Bronchial epithelial cell (primary cell): ENCODE measurements at regions not wholly inside any gene's neighbourhood (a gene's known extent, or its start where the extent isn't known, plus 50 kb on each side); places are given as distances from the start of the nearest gene placed in this dataset.
A peak's percentile ranks its signal among the peaks of the same experiment; 100 is the strongest.

Experiments
- DNase-seq: peaks from one replicate; pipeline ENCODE4 v3.0.0-alpha.2; 2010; ENCODE audit warnings: low read depth
- FAIRE-seq: peaks from 2 replicates; lab custom pipeline; 2011; peaks lifted over from hg19 to GRCh38; lab: Jason Lieb, UNC
- H3K27me3 ChIP-seq: 2 replicates; pipeline ENCODE4 v1.5.1; 2011; ENCODE audit warnings: low read length; ENCODE audit not compliant: control insufficient read depth, insufficient read depth
- H3K36me3 ChIP-seq: 2 replicates; pipeline ENCODE4 v1.5.1; 2011; ENCODE audit warnings: low read length; ENCODE audit not compliant: control insufficient read depth, insufficient read depth
- H3K4me3 ChIP-seq: 2 replicates; pipeline ENCODE4 v1.5.1; 2011; ENCODE audit warnings: mild to moderate bottlenecking, low read depth, low read length, control low read depth
- CTCF ChIP-seq: IDR thresholded peaks from 2 replicates; pipeline ENCODE4 v1.5.1; 2011; ENCODE audit warnings: mild to moderate bottlenecking, moderate library complexity, low read length, control low read depth, inconsistent platforms; ENCODE audit not compliant: insufficient read depth, severe bottlenecking

GRCh38 chr13:89694451-89694850 is 1653.0 kb upstream of the MIR17HG start:
- Histone ChIP-seq H3K36me3 (no peaks in the 10 kb centered on the region), H3K27me3 (no peaks in the 10 kb centered on the region), H3K4me3 (no peak overlapping the region)
- DNase-seq (no peak), FAIRE-seq (no peak)
- no peak for TF ChIP-seq CTCF

GRCh38 chr13:89695343-89696257 is 1651.9 kb upstream of the MIR17HG start:
- Histone ChIP-seq H3K4me3 (no peak overlapping the region), H3K36me3 (no peaks in the 10 kb centered on the region), H3K27me3 (no peaks in the 10 kb centered on the region)
- DNase-seq (peak; percentile 52), FAIRE-seq (no peak)
- TF ChIP-seq CTCF: peak; percentile 76

- no peak for FAIRE-seq
Observed at GRCh38 chr13:89701913-89702312, 1645.6 kb upstream of the MIR17HG start.

GRCh38 chr13:89704040-89704439 is 1643.4 kb upstream of the MIR17HG start:
- H3K27me3 ChIP-seq: no peaks in the 10 kb centered on the region
- H3K36me3 ChIP-seq: no peaks in the 10 kb centered on the region
- FAIRE-seq (no peak), DNase-seq (no peak)
- TF ChIP-seq CTCF: no peak
- H3K4me3 ChIP-seq: no peak overlapping the region

More at GRCh38 chr13:89701913-89702312, 1645.6 kb upstream of the MIR17HG start:
- DNase-seq: no peak
- Histone ChIP-seq H3K36me3 (no peaks in the 10 kb centered on the region), H3K4me3 (no peak overlapping the region), H3K27me3 (no peaks in the 10 kb centered on the region)
- TF ChIP-seq CTCF: no peak

- Histone ChIP-seq H3K4me3 (no peak overlapping the region), H3K36me3 (no peaks in the 10 kb centered on the region), H3K27me3 (no peaks in the 10 kb centered on the region)
- FAIRE-seq: no peak
- DNase-seq: no peak
- TF ChIP-seq CTCF: no peak
Observed at GRCh38 chr13:89708013-89708412, 1639.5 kb upstream of the MIR17HG start.

- no peak for TF ChIP-seq CTCF
- DNase-seq (no peak), FAIRE-seq (no peak)
- H3K4me3 ChIP-seq: no peak overlapping the region
- no peaks in the 10 kb centered on the region for H3K36me3 ChIP-seq
- H3K27me3 ChIP-seq: no peaks in the 10 kb centered on the region
Observed at GRCh38 chr13:89721216-89721615, 1626.3 kb upstream of the MIR17HG start.
